Transverse colon (tissue), 4 donors: ENCODE measurements at regions not wholly inside any gene's neighbourhood (a gene's known extent, or its start where the extent isn't known, plus 50 kb on each side); places are given as distances from the start of the nearest gene placed in this dataset.

Experiments
- DNase-seq: peaks from one replicate; pipeline ENCODE4 v3.0.0-alpha.2; 2019
- H3K27ac ChIP-seq, 4 donors: fragments of 200-600 bp; sonication (generic); 2 replicates each; pipeline ENCODE4 v1.5.1; 2016 to 2018; ENCODE audit warnings: inconsistent platforms in 4 of 4
- H3K27me3 ChIP-seq: fragments of 200-600 bp; sonication (generic); 2 replicates; pipeline ENCODE4 v1.5.1; 2017; ENCODE audit warnings: inconsistent platforms
- H3K36me3 ChIP-seq, 4 donors: fragments of 200-600 bp; sonication (generic); 2 replicates each; pipeline ENCODE4 v1.5.1; 2017 to 2019; ENCODE audit warnings: inconsistent platforms in 4 of 4
- H3K4me1 ChIP-seq, 4 donors: fragments of 200-600 bp; sonication (generic); 2 replicates each; pipeline ENCODE4 v1.5.1; 2017 to 2020; ENCODE audit warnings: inconsistent platforms in 4 of 4
- H3K4me3 ChIP-seq, 4 donors: fragments of 200-600 bp; sonication (generic); 1 replicate in 1 of 4; 2 replicates in 3 of 4; pipeline versions ENCODE4 v1.5.1 to v1.6.1; 2017 to 2019; ENCODE audit warnings: inconsistent platforms in 4 of 4
- H3K9me3 ChIP-seq, 2 donors: fragments of 200-600 bp; sonication (generic); 2 replicates each; pipeline ENCODE4 v1.5.1; 2017 to 2019; ENCODE audit warnings: inconsistent platforms in 2 of 2
- EP300 ChIP-seq: sonication (generic); formaldehyde crosslinking; IDR thresholded peaks from one replicate; pipeline ENCODE4 v1.6.1; 2017; ENCODE audit warnings: antibody characterized with exemption, low read depth
- POLR2A ChIP-seq: fragments of 450-650 bp; IDR thresholded peaks from one replicate; pipeline ENCODE4 v1.6.1; 2016; ENCODE audit warnings: antibody characterized with exemption, mild to moderate bottlenecking, moderate library complexity
- POLR2AphosphoS5 ChIP-seq, 3 donors: sonication (generic); formaldehyde crosslinking; IDR thresholded peaks; one replicate each; pipeline ENCODE4 v1.6.1; 2016; ENCODE audit warnings: antibody characterized with exemption in 3 of 3
- WGBS, 2 donors: methylation state at CpG; one replicate each; pipeline ENCODE4 v1.1.5; 2018; ENCODE audit warnings: low coverage in 1 of 2; 5-methylcytosine and 5-hydroxymethylcytosine counted together
- in situ Hi-C, 4 donors: fragments of 200-750 bp; cut with MboI; loops; one replicate each; pipeline versions ENCODE4 v1.15.0 to v1.15.1; 2017; ENCODE audit warnings: low sequenced_read_pairs in 3 of 4, low pct_ligation_motif_present in 1 of 4, low pct_unique_long_range_greater_than_20kb in 1 of 4
- intact Hi-C: fragments of 100-400 bp; cut with DNase I; formaldehyde crosslinking; loops from one replicate; pipeline ENCODE4 v1.15.1; 2023; ENCODE audit warnings: low total_unique reads
- TF ChIP-seq, protein P1 (sequence below), 5 experiments: fragments of 200-600 bp in 3 of 5; fragments of 450-650 bp in 2 of 5; sonication (generic) in 3 of 5; IDR thresholded peaks; 1 replicate in 2 of 5; 2 replicates in 3 of 5; pipeline ENCODE4 v1.5.1; 2016 to 2017; ENCODE audit warnings: antibody characterized with exemption in 5 of 5, inconsistent platforms in 3 of 5, mild to moderate bottlenecking in 2 of 5, moderate library complexity in 1 of 5

DNA sequence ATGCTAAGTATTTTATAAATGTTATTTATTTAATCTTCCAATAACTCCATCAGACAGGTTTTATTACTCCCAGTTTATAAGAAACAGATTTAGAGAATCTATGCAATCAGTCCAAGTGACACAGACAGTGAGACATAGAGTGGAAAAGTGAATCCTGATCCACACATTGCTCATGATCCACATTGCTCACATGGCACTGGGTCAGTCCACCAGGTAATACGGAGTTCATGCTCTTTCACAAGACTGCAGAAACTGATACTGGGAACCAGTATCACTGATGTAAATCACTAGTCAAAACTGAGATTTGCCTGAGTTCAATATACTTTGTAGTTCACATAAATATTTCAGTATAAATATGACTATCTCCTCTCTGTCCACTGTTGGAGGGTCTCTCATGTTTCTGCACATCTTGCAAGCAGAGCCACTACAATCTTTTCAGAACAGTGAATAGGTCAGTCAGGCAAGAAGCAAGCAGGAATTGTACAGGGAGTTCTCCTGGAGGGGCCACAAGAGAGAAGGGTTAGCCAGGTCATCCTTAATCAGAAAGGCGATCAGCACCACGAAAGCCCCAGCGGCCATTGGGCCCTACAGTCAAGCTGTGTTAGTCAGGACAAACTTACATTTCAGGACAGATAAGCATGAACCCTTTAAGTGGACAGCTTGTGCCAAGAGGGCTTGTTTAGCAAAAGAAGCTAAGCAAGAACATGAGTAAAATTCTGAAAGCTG is 275.4 kb upstream of the NR5A2 start:
- Histone ChIP-seq H3K4me1 (no peaks in the 10 kb centered on the region), H3K9me3 (no peaks in the 10 kb centered on the region), H3K27ac (no peak overlapping the region), H3K4me3 (no peak overlapping the region), H3K27me3 (peaks cover 5% of the 10 kb centered on the region), H3K36me3 (no peaks in the 10 kb centered on the region)
- DNase-seq = no peak
- no peak for TF ChIP-seq EP300
- TF ChIP-seq POLR2A = no peak
- TF ChIP-seq POLR2AphosphoS5 (IDR thresholded peaks at IDR 0.05) = no peak
- TF ChIP-seq, protein P1, sequence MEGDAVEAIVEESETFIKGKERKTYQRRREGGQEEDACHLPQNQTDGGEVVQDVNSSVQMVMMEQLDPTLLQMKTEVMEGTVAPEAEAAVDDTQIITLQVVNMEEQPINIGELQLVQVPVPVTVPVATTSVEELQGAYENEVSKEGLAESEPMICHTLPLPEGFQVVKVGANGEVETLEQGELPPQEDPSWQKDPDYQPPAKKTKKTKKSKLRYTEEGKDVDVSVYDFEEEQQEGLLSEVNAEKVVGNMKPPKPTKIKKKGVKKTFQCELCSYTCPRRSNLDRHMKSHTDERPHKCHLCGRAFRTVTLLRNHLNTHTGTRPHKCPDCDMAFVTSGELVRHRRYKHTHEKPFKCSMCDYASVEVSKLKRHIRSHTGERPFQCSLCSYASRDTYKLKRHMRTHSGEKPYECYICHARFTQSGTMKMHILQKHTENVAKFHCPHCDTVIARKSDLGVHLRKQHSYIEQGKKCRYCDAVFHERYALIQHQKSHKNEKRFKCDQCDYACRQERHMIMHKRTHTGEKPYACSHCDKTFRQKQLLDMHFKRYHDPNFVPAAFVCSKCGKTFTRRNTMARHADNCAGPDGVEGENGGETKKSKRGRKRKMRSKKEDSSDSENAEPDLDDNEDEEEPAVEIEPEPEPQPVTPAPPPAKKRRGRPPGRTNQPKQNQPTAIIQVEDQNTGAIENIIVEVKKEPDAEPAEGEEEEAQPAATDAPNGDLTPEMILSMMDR (IDR thresholded peaks at IDR 0.05) = no peak
- WGBS, 2 donors = 88% methylated on average over 4 of the region's 4 CpGs; no CpG with 5 or more reads in 1 of the 2 donors
- in situ Hi-C loops = no loop called here
- intact Hi-C loops = no loop called here

DNA sequence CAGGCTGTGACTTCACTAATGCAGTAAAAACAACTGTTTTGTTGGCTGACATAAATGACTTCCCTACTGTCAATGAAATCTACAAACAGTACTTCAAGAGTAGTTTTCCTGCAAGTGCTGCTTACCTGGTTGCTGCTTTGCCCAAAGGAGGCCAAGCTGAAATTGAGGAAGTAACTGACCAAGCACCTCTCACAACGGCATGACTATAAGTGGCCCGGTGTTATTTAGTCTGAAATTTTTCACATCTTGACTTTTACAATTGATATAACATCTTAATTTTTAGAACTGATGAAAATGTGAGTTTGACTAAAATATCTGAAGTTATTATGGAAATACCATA is 274.9 kb upstream of the NR5A2 start:
- in situ Hi-C loops (no loop called here), intact Hi-C loops (no loop called here)
- DNase-seq = no peak
- Histone ChIP-seq H3K27ac (no peak overlapping the region), H3K36me3 (no peaks in the 10 kb centered on the region), H3K9me3 (no peaks in the 10 kb centered on the region), H3K4me1 (no peaks in the 10 kb centered on the region), H3K27me3 (peaks cover 2% of the 10 kb centered on the region), H3K4me3 (no peak overlapping the region)
- WGBS, 2 donors = 72% methylated on average over 2 of the region's 2 CpGs; no CpG with 5 or more reads in 1 of the 2 donors
- TF ChIP-seq, protein P1 (IDR thresholded peaks at IDR 0.05) = no peak
- TF ChIP-seq EP300 (no peak), POLR2AphosphoS5 (IDR thresholded peaks at IDR 0.05) (no peak), POLR2A (no peak)

DNA sequence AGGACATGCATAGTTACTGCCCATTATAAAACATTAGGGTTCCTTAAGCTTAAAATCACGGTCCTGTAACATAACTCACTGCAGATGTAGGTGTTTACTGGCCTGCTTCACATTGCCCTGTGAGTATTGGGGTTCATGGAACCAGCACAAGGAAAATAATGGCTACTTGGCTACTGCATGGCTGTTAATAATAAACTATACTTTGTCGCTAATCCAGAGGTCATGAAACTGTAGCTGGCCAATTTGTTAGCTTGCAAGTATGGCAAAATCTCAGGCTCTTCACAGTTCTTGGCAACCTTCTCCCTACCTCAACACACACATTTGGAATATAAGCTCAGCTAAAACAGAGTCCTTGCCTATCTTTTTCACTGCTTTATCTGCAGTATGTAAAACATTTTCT is 274.0 kb upstream of the NR5A2 start:
- 68 to 81% methylated on average over 2 of the region's 2 CpGs for WGBS, 2 donors
- in situ Hi-C loops (no loop called here), intact Hi-C loops (no loop called here)
- TF ChIP-seq POLR2A (no peak), POLR2AphosphoS5 (IDR thresholded peaks at IDR 0.05) (no peak), EP300 (no peak)
- TF ChIP-seq, protein P1 (IDR thresholded peaks at IDR 0.05) = no peak
- no peaks in the 10 kb centered on the region for H3K27me3 ChIP-seq
- H3K9me3 ChIP-seq = no peaks in the 10 kb centered on the region
- no peak for DNase-seq
- H3K36me3 ChIP-seq = no peaks in the 10 kb centered on the region
- no peak overlapping the region for H3K4me3 ChIP-seq
- no peak overlapping the region for H3K27ac ChIP-seq
- H3K4me1 ChIP-seq = no peaks in the 10 kb centered on the region

DNA sequence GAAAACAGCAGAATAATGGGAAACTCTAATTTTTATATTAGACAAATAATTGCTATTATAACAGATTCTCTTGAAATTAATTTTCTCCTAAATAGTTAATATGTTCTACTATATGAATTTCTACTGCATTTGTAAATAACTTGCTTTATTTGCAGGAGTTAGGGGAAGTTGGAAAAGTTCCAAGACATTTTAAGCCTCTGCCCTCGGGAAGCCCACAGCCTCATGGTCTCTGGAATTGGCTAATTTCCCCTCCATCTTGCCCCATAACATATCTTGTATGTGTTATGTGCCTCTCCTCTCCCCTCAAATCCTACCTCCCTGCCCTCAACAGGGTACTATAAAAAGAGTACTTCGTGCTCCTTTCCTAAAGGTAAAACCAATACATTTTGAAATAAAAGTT is 271.4 kb upstream of the NR5A2 start:
- Histone ChIP-seq H3K27ac (no peak overlapping the region), H3K4me1 (no peaks in the 10 kb centered on the region), H3K36me3 (no peaks in the 10 kb centered on the region), H3K27me3 (no peaks in the 10 kb centered on the region), H3K9me3 (no peaks in the 10 kb centered on the region), H3K4me3 (no peak overlapping the region)
- WGBS, 2 donors = 38 to 39% methylated on average over 2 of the region's 2 CpGs
- DNase-seq = no peak
- in situ Hi-C loops (no loop called here), intact Hi-C loops (loop anchor here (1.0 kb wide), 1 partner anchor 19 kb away; no protein-coding TSS in a partner anchor)
- TF ChIP-seq, protein P1 (IDR thresholded peaks at IDR 0.05) = no peak
- TF ChIP-seq POLR2A = no peak
- no peak for TF ChIP-seq POLR2AphosphoS5 (IDR thresholded peaks at IDR 0.05)
- TF ChIP-seq EP300 = no peak
